NB4 (cell line): ENCODE measurements at regions not wholly inside any gene's neighbourhood (a gene's known extent, or its start where the extent isn't known, plus 50 kb on each side); places are given as distances from the start of the nearest gene placed in this dataset.

Experiments
- MYC ChIP-seq: IDR thresholded peaks from 2 replicates; pipeline ENCODE4 v1.6.1; 2011; ENCODE audit warnings: low read depth, low read length
- POLR2A ChIP-seq: IDR thresholded peaks from 2 replicates; pipeline ENCODE4 v1.6.1; 2011; ENCODE audit warnings: mild to moderate bottlenecking; ENCODE audit not compliant: insufficient read length; ENCODE audit errors: extremely low read depth
- TF ChIP-seq, protein P1 (sequence below): IDR thresholded peaks from one replicate; pipeline ENCODE4 v1.5.1; 2012; ENCODE audit warnings: low read depth, low read length
- TF ChIP-seq, protein P2 (sequence below): IDR thresholded peaks from 2 replicates; pipeline ENCODE4 v1.6.1; 2011; ENCODE audit warnings: low read depth, low read length

GRCh38 chr5:154620411-154620810, 134.8 kb upstream of the LARP1 start:
- TF ChIP-seq, protein P1, sequence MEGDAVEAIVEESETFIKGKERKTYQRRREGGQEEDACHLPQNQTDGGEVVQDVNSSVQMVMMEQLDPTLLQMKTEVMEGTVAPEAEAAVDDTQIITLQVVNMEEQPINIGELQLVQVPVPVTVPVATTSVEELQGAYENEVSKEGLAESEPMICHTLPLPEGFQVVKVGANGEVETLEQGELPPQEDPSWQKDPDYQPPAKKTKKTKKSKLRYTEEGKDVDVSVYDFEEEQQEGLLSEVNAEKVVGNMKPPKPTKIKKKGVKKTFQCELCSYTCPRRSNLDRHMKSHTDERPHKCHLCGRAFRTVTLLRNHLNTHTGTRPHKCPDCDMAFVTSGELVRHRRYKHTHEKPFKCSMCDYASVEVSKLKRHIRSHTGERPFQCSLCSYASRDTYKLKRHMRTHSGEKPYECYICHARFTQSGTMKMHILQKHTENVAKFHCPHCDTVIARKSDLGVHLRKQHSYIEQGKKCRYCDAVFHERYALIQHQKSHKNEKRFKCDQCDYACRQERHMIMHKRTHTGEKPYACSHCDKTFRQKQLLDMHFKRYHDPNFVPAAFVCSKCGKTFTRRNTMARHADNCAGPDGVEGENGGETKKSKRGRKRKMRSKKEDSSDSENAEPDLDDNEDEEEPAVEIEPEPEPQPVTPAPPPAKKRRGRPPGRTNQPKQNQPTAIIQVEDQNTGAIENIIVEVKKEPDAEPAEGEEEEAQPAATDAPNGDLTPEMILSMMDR, result no peak
- TF ChIP-seq POLR2A (no peak), MYC (0 out of 2 replicates have a peak, but pooled peaks have one; percentile 18)
- TF ChIP-seq, protein P2, sequence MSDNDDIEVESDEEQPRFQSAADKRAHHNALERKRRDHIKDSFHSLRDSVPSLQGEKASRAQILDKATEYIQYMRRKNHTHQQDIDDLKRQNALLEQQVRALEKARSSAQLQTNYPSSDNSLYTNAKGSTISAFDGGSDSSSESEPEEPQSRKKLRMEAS, result no peak; the same call in 1 of the 2 replicates
